ENCODE measurements at regions not wholly inside any gene's neighbourhood (a gene's known extent, or its start where the extent isn't known, plus 50 kb on each side); places are given as distances from the start of the nearest gene placed in this dataset.

- Histone ChIP-seq H3K4me3 (peak overlapping the region in 2 of 4 donors; percentile 26 to 44), H3K9me3 (no peaks in the 10 kb centered on the region), H3K27me3 (peaks cover 0 to 20% of the 10 kb centered on the region in 2 donors), H3K36me3 (no peaks in the 10 kb centered on the region), H3K4me1 (peaks cover 0 to 2% (median 0%) of the 10 kb centered on the region in 4 donors), H3K27ac (no peak overlapping the region)
- TF ChIP-seq CTCF (IDR thresholded peaks at IDR 0.05) (no peak), POLR2A (IDR thresholded peaks at IDR 0.05) (no peak), EP300 (IDR thresholded peaks at IDR 0.05) (no peak)
- DNase-seq (ENCODE audit: low spot score in 2 of 2) = no peak
- 5 to 23% methylated on average over 31 to 41 of the region's 45 CpGs for WGBS, 2 donors
Observed at GRCh38 chrX:33726281-33727160, 405.6 kb downstream of the FAM47A start.

- H3K36me3 ChIP-seq = no peaks in the 10 kb centered on the region
- 3 to 17% methylated on average over 15 of the region's 15 CpGs for WGBS, 2 donors
- peak overlapping the region in 2 of 4 donors; percentile 26 to 44 for H3K4me3 ChIP-seq
- no peaks in the 10 kb centered on the region for H3K9me3 ChIP-seq
- H3K27ac ChIP-seq = no peak overlapping the region
- peaks cover 0 to 20% of the 10 kb centered on the region in 2 donors for H3K27me3 ChIP-seq
- no peak for DNase-seq (ENCODE audit: low spot score in 2 of 2)
- peaks cover 0 to 2% (median 0%) of the 10 kb centered on the region in 4 donors for H3K4me1 ChIP-seq
- TF ChIP-seq EP300 (IDR thresholded peaks at IDR 0.05) (no peak), POLR2A (IDR thresholded peaks at IDR 0.05) (no peak), CTCF (IDR thresholded peaks at IDR 0.05) (no peak)
Observed at GRCh38 chrX:33725535-33726210, 406.4 kb downstream of the FAM47A start.

- Histone ChIP-seq H3K9me3 (no peaks in the 10 kb centered on the region), H3K4me1 (peaks cover 0 to 2% (median 0%) of the 10 kb centered on the region in 4 donors), H3K27ac (no peak overlapping the region), H3K4me3 (no peak overlapping the region), H3K27me3 (peaks cover 0 to 20% of the 10 kb centered on the region in 2 donors), H3K36me3 (no peaks in the 10 kb centered on the region)
- no peak for DNase-seq (ENCODE audit: low spot score in 2 of 2)
- TF ChIP-seq POLR2A (IDR thresholded peaks at IDR 0.05) (no peak), EP300 (IDR thresholded peaks at IDR 0.05) (no peak), CTCF (IDR thresholded peaks at IDR 0.05) (no peak)
- WGBS, 2 donors = 92 to 100% methylated on average over 1 of the region's 1 CpG
Observed at GRCh38 chrX:33721927-33722326, 410.2 kb downstream of the FAM47A start.

- WGBS, 2 donors = 65 to 85% methylated on average over 1 of the region's 1 CpG
- no peaks in the 10 kb centered on the region for H3K4me1 ChIP-seq
- TF ChIP-seq EP300 (IDR thresholded peaks at IDR 0.05) (no peak), CTCF (IDR thresholded peaks at IDR 0.05) (no peak)
Observed at GRCh38 chrX:33686105-33686504, 446.0 kb downstream of the FAM47A start.

More at GRCh38 chrX:33686105-33686504, 446.0 kb downstream of the FAM47A start:
- Histone ChIP-seq H3K9me3 (no peaks in the 10 kb centered on the region), H3K27ac (no peak overlapping the region), H3K27me3 (no peaks in the 10 kb centered on the region), H3K36me3 (no peaks in the 10 kb centered on the region), H3K4me3 (no peak overlapping the region)
- DNase-seq (ENCODE audit: low spot score in 2 of 2) = no peak
